Activated CD8-positive, alpha-beta T cell treated with anti-CD3 and anti-CD28 coated beads for 36 hours (primary cell): ENCODE measurements at regions not wholly inside any gene's neighbourhood (a gene's known extent, or its start where the extent isn't known, plus 50 kb on each side); places are given as distances from the start of the nearest gene placed in this dataset.

Experiments used
- ATAC-seq: fragments of 200-7000 bp; cut with Tn5 transposase; one replicate; pipeline ENCODE4 v1.10.0; 2021; ENCODE audit warnings: mild to moderate bottlenecking, moderate library complexity
- CTCF ChIA-PET: fragments of 350-600 bp; sonication (Branson Sonifier 250); formaldehyde crosslinking; loops from one replicate; lab custom pipeline; 2021; ENCODE audit warnings: antibody characterized with exemption; lab: Charles Lee
- POLR2A ChIA-PET: fragments of 350-600 bp; sonication (Branson Sonifier 250); formaldehyde crosslinking; loops from one replicate; lab custom pipeline; 2021; ENCODE audit warnings: antibody characterized with exemption; lab: Charles Lee
- DNase-seq: peaks from one replicate; pipeline ENCODE4 v3.0.0-alpha.2; 2020
- H3K27ac Mint-ChIP-seq: one replicate; pipeline ENCODE4 v1.8.0; 2021; ENCODE audit warnings: mild to moderate bottlenecking, mixed read lengths
- H3K27me3 Mint-ChIP-seq: one replicate; pipeline ENCODE4 v1.8.0; 2021; ENCODE audit warnings: mixed read lengths
- H3K36me3 Mint-ChIP-seq: one replicate; pipeline ENCODE4 v1.8.0; 2021; ENCODE audit warnings: low read depth, mixed read lengths
- H3K4me1 Mint-ChIP-seq: one replicate; pipeline ENCODE4 v1.8.0; 2021; ENCODE audit warnings: low read depth, mixed read lengths
- H3K4me3 Mint-ChIP-seq: one replicate; pipeline ENCODE4 v1.8.0; 2021; ENCODE audit warnings: mild to moderate bottlenecking, moderate library complexity, mixed read lengths
- H3K9me3 Mint-ChIP-seq: one replicate; pipeline ENCODE4 v1.8.0; 2021; ENCODE audit warnings: mixed read lengths
- intact Hi-C: fragments of 100-400 bp; cut with micrococcal nuclease; formaldehyde crosslinking; loops from one replicate; pipeline ENCODE4 v1.10.0; 2022
- TF ChIP-seq, protein P1 (sequence below): fragments of 200-600 bp; IDR thresholded peaks from one replicate; pipeline ENCODE4 v1.8.0; 2022; ENCODE audit warnings: antibody characterized with exemption, mild to moderate bottlenecking

GRCh38 chr5:160904591-160904990 is 52.6 kb upstream of the ATP10B start:
- no peaks in the 10 kb centered on the region for H3K9me3 Mint-ChIP-seq
- H3K36me3 Mint-ChIP-seq: no peaks in the 10 kb centered on the region
- H3K27me3 Mint-ChIP-seq: peaks cover 1% of the 10 kb centered on the region
- no peak overlapping the region for H3K27ac Mint-ChIP-seq
- TF ChIP-seq, protein P1, sequence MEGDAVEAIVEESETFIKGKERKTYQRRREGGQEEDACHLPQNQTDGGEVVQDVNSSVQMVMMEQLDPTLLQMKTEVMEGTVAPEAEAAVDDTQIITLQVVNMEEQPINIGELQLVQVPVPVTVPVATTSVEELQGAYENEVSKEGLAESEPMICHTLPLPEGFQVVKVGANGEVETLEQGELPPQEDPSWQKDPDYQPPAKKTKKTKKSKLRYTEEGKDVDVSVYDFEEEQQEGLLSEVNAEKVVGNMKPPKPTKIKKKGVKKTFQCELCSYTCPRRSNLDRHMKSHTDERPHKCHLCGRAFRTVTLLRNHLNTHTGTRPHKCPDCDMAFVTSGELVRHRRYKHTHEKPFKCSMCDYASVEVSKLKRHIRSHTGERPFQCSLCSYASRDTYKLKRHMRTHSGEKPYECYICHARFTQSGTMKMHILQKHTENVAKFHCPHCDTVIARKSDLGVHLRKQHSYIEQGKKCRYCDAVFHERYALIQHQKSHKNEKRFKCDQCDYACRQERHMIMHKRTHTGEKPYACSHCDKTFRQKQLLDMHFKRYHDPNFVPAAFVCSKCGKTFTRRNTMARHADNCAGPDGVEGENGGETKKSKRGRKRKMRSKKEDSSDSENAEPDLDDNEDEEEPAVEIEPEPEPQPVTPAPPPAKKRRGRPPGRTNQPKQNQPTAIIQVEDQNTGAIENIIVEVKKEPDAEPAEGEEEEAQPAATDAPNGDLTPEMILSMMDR: no peak
- no peak overlapping the region for H3K4me3 Mint-ChIP-seq
- intact Hi-C loops: no loop called here
- no peaks in the 10 kb centered on the region for H3K4me1 Mint-ChIP-seq
- ChIA-PET CTCF (no interaction called here), POLR2A (no interaction called here)
- DNase-seq: no peak
- ATAC-seq: no peak

- TF ChIP-seq, protein P1: no peak
- Mint-ChIP-seq H3K4me1 (no peaks in the 10 kb centered on the region), H3K36me3 (no peaks in the 10 kb centered on the region), H3K27me3 (no peaks in the 10 kb centered on the region), H3K27ac (no peak overlapping the region), H3K9me3 (no peaks in the 10 kb centered on the region), H3K4me3 (no peak overlapping the region)
- no peak for DNase-seq
- no peak for ATAC-seq
- ChIA-PET POLR2A (no interaction called here), CTCF (no interaction called here)
- intact Hi-C loops: no loop called here
These were observed 51.5 kb upstream of the ATP10B start for GRCh38 chr5:160903551-160903950.

- H3K9me3 Mint-ChIP-seq: no peaks in the 10 kb centered on the region
- H3K27ac Mint-ChIP-seq: no peak overlapping the region
- POLR2A ChIA-PET: no interaction called here
- ATAC-seq (no peak), DNase-seq (no peak)
- H3K36me3 Mint-ChIP-seq: no peaks in the 10 kb centered on the region
- H3K4me1 Mint-ChIP-seq: no peaks in the 10 kb centered on the region
- TF ChIP-seq, protein P1: no peak
- no peaks in the 10 kb centered on the region for H3K27me3 Mint-ChIP-seq
- CTCF ChIA-PET: no interaction called here
- intact Hi-C loops: no loop called here
- H3K4me3 Mint-ChIP-seq: no peak overlapping the region
These were observed 51.1 kb upstream of the ATP10B start for GRCh38 chr5:160903076-160903475.
